B cell (primary cell): ENCODE measurements at regions not wholly inside any gene's neighbourhood (a gene's known extent, or its start where the extent isn't known, plus 50 kb on each side); places are given as distances from the start of the nearest gene placed in this dataset.

Source experiments
- ATAC-seq: fragments of 200-7000 bp; cut with Tn5 transposase; one replicate; pipeline ENCODE4 v1.10.0; 2021; ENCODE audit warnings: low read depth, mild to moderate bottlenecking, moderate number of reproducible peaks, moderate library complexity
- CTCF ChIA-PET: fragments of 350-600 bp; sonication (Branson Sonifier 250); formaldehyde crosslinking; loops from one replicate; lab custom pipeline; 2021; ENCODE audit warnings: antibody characterized with exemption, inconsistent platforms; lab: Charles Lee
- POLR2A ChIA-PET: fragments of 350-600 bp; sonication (Branson Sonifier 250); formaldehyde crosslinking; loops from one replicate; lab custom pipeline; 2021; ENCODE audit warnings: antibody characterized with exemption; lab: Charles Lee
- DNase-seq: peaks from one replicate; pipeline ENCODE4 v3.0.0; 2013
- H2AFZ ChIP-seq: 2 replicates; pipeline ENCODE4 v1.6.1; 2012; ENCODE audit warnings: mild to moderate bottlenecking, low read depth, low read length; ENCODE audit not compliant: insufficient read depth, poor library complexity, severe bottlenecking
- H3K27ac ChIP-seq, 2 donors: 1 replicate in 1 of 2; 2 replicates in 1 of 2; pipeline ENCODE4 v1.5.1; 2012 to 2013; ENCODE audit warnings: low read length in 2 of 2, mild to moderate bottlenecking in 2 of 2, moderate library complexity in 1 of 2
- H3K27me3 ChIP-seq, 4 experiments: fragments of 200-600 bp in 1 of 4; sonication (generic) in 1 of 4; replicated peaks in 1 of 4; 1 replicate in 2 of 4; 2 replicates in 2 of 4; pipeline versions ENCODE4 v1.6.1 to v1.7.0; 2013 to 2016; ENCODE audit warnings: low read length in 3 of 4, mild to moderate bottlenecking in 2 of 4, mixed read lengths in 1 of 4, moderate library complexity in 1 of 4; ENCODE audit not compliant: insufficient read depth in 4 of 4, control insufficient read depth in 3 of 4; ENCODE audit errors: control extremely low read depth in 1 of 4
- H3K36me3 ChIP-seq, 2 experiments: replicated peaks in 1 of 2; 1 replicate in 1 of 2; 2 replicates in 1 of 2; pipeline versions ENCODE4 v1.6.1 to v1.7.1; 2013; ENCODE audit warnings: low read length in 1 of 2; ENCODE audit not compliant: insufficient read depth in 2 of 2, control insufficient read depth in 1 of 2; ENCODE audit errors: control extremely low read depth in 1 of 2, extremely low read depth in 1 of 2
- H3K4me1 ChIP-seq, 2 donors: fragments of 200-600 bp in 1 of 2; sonication (generic) in 1 of 2; 1 replicate in 1 of 2; 2 replicates in 1 of 2; pipeline versions ENCODE4 v1.5.1 to v1.6.1; 2013 to 2017; ENCODE audit warnings: low read length in 2 of 2; ENCODE audit not compliant: control insufficient read depth in 2 of 2, insufficient read depth in 2 of 2
- H3K4me2 ChIP-seq: replicated peaks from 2 replicates; pipeline ENCODE3; 2012; ENCODE audit warnings: mild to moderate bottlenecking, low read depth, low read length; ENCODE audit not compliant: poor library complexity, severe bottlenecking
- H3K4me3 ChIP-seq, 5 experiments: fragments of 200-600 bp in 1 of 5; sonication (generic) in 1 of 5; 1 replicate in 3 of 5; 2 replicates in 2 of 5; pipeline versions ENCODE4 v1.5.1 to v1.7.0; 2011 to 2016; ENCODE audit warnings: low read length in 4 of 5, mild to moderate bottlenecking in 4 of 5, low read depth in 2 of 5, control low read depth in 1 of 5, moderate library complexity in 1 of 5; ENCODE audit not compliant: insufficient read depth in 1 of 5; ENCODE audit errors: control extremely low read depth in 1 of 5, extremely low read depth in 1 of 5
- H3K79me2 ChIP-seq: fragments of 200-600 bp; sonication (generic); one replicate; pipeline ENCODE4 v1.6.0; 2016; ENCODE audit warnings: low read length; ENCODE audit not compliant: control insufficient read depth, insufficient read depth
- H3K9ac ChIP-seq: fragments of 200-600 bp; sonication (generic); 2 replicates; pipeline ENCODE4 v1.6.1; 2017; ENCODE audit warnings: mild to moderate bottlenecking, low read length, moderate library complexity
- H3K9me3 ChIP-seq, 3 donors: one replicate each; pipeline versions ENCODE4 v1.6.1 to v1.7.1; 2013; ENCODE audit warnings: low read length in 2 of 3; ENCODE audit not compliant: control insufficient read depth in 2 of 3, insufficient read depth in 1 of 3; ENCODE audit errors: control extremely low read depth in 1 of 3
- H4K20me1 ChIP-seq: 2 replicates; pipeline ENCODE4 v1.6.0; 2012; ENCODE audit warnings: mild to moderate bottlenecking, low read length; ENCODE audit not compliant: insufficient read depth, control insufficient read depth, poor library complexity, severe bottlenecking
- H3K27ac Mint-ChIP-seq: one replicate; pipeline ENCODE4 v1.8.0; 2021; ENCODE audit warnings: mixed read lengths
- H3K27me3 Mint-ChIP-seq: one replicate; pipeline ENCODE4 v1.8.0; 2021; ENCODE audit warnings: mixed read lengths
- H3K4me1 Mint-ChIP-seq: one replicate; pipeline ENCODE4 v1.8.0; 2021; ENCODE audit warnings: mixed read lengths
- H3K4me3 Mint-ChIP-seq: one replicate; pipeline ENCODE4 v1.8.0; 2021; ENCODE audit warnings: mixed read lengths
- H3K9me3 Mint-ChIP-seq: one replicate; pipeline ENCODE4 v1.8.0; 2022; ENCODE audit warnings: mixed read lengths; ENCODE audit not compliant: insufficient read depth
- CTCF ChIP-seq: fragments of 200-600 bp; IDR thresholded peaks from one replicate; pipeline ENCODE4 v1.8.0; 2022; ENCODE audit warnings: antibody characterized with exemption, mild to moderate bottlenecking
- EZH2 ChIP-seq: IDR thresholded peaks from 2 replicates; pipeline ENCODE4 v1.6.1; 2012; ENCODE audit warnings: borderline replicate concordance, low read depth, mild to moderate bottlenecking, moderate library complexity, low read length; ENCODE audit not compliant: insufficient read depth, poor library complexity, severe bottlenecking
- whole genome bisulfite sequencing: methylation state at CpG from one replicate; pipeline ENCODE4 v1.1.5; 2013; ENCODE audit warnings: missing lambda C conversion rate; ENCODE audit not compliant: insufficient coverage; 5-methylcytosine and 5-hydroxymethylcytosine counted together
- intact Hi-C: fragments of 100-400 bp; cut with micrococcal nuclease; formaldehyde crosslinking; loops from one replicate; pipeline ENCODE4 v1.10.0; 2022

GRCh38 chr5:159493696-159494095 lies 163.4 kb upstream of the IL12B start:
- no peak overlapping the region for H3K4me3 ChIP-seq
- no peak for DNase-seq
- Mint-ChIP-seq H3K27me3 (no peaks in the 10 kb centered on the region), H3K9me3 (no peaks in the 10 kb centered on the region), H3K27ac (no peak overlapping the region), H3K4me1 (peaks cover 5% of the 10 kb centered on the region), H3K4me3 (no peak overlapping the region)
- ChIA-PET POLR2A (no interaction called here), CTCF (no interaction called here)
- no peak for ATAC-seq
- H3K4me1 ChIP-seq: peaks cover 4 to 6% of the 10 kb centered on the region in 2 donors
- TF ChIP-seq CTCF (no peak), EZH2 (no peak)
- H4K20me1 ChIP-seq: no peaks in the 10 kb centered on the region
- H3K27me3 ChIP-seq: no peaks in the 10 kb centered on the region
- no peak overlapping the region for H3K9ac ChIP-seq
- H2AFZ ChIP-seq: no peak overlapping the region
- H3K36me3 ChIP-seq: no peaks in the 10 kb centered on the region
- intact Hi-C loops: no loop called here
- H3K79me2 ChIP-seq: no peaks in the 10 kb centered on the region
- H3K4me2 ChIP-seq: no peak overlapping the region
- no peaks in the 10 kb centered on the region for H3K9me3 ChIP-seq
- H3K27ac ChIP-seq: no peak overlapping the region

- Histone ChIP-seq H3K9me3 (no peaks in the 10 kb centered on the region), H3K79me2 (no peaks in the 10 kb centered on the region), H3K27me3 (no peaks in the 10 kb centered on the region), H3K27ac (no peak overlapping the region), H2AFZ (no peak overlapping the region), H4K20me1 (no peaks in the 10 kb centered on the region), H3K4me1 (no peaks in the 10 kb centered on the region), H3K9ac (no peak overlapping the region), H3K4me3 (no peak overlapping the region), H3K36me3 (no peaks in the 10 kb centered on the region), H3K4me2 (no peak overlapping the region)
- no peak for TF ChIP-seq CTCF
- no peak for TF ChIP-seq EZH2
- DNase-seq (no peak), ATAC-seq (no peak)
- ChIA-PET POLR2A (no interaction called here), CTCF (interaction anchor here (1.2 kb wide), 1 partner anchor 12 kb away, joined by 3 read pairs; no protein-coding TSS in a partner anchor)
- WGBS: 75% methylated on average over 3 of the region's 7 CpGs
- H3K4me1 Mint-ChIP-seq: no peaks in the 10 kb centered on the region
- no peaks in the 10 kb centered on the region for H3K27me3 Mint-ChIP-seq
- no peak overlapping the region for H3K4me3 Mint-ChIP-seq
- intact Hi-C loops: no loop called here
- no peaks in the 10 kb centered on the region for H3K9me3 Mint-ChIP-seq
- H3K27ac Mint-ChIP-seq: no peak overlapping the region
These were observed 166.5 kb upstream of the IL12B start for GRCh38 chr5:159496773-159497172.
